ENCODE measurements at regions not wholly inside any gene's neighbourhood (a gene's known extent, or its start where the extent isn't known, plus 50 kb on each side); places are given as distances from the start of the nearest gene placed in this dataset.

DNA sequence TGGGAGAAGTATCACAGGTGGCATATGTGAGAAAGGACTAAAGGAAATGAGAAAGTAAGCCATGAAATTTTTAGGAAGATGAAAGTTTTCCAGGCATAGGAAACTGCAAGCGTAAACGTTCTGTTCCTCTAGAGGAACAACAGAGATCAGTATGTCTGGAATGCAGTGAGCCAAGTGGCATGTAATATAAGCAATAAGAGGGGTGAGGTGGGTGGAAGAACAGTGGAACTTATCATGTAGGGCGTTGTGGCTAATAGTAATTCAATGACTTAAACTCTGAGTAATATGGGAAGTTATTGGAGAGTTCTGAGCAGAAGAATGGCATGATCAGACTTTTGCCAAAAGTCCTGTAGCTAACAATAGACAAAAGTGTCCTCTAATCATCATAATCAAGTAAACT, 902.9 kb downstream of the EPHA3 start:
- no peak overlapping the region for H3K9ac ChIP-seq (replicated peaks; ENCODE audit: extremely low read depth, insufficient read depth, low read length)
- no TSS peak for BruUV-seq (replicated peaks)
- no peaks in the 10 kb centered on the region for H3K27me3 ChIP-seq (ENCODE audit: control insufficient read depth in 2 of 2, insufficient read depth in 2 of 2, low read length in 2 of 2)
- intact Hi-C loops (cut with micrococcal nuclease) (no loop called here), dilution Hi-C loops (cut with MboI; ENCODE audit: extremely low pct_ligation_motif_present, low sequenced_read_pairs) (no loop called here)
- H3K4me3 ChIP-seq (replicated peaks in 1 of 3; ENCODE audit: insufficient read depth in 1 of 3, low read depth in 1 of 3, low read length in 3 of 3), result no peak overlapping the region
- H3K9me3 ChIP-seq (replicated peaks; ENCODE audit: control insufficient read depth, insufficient read depth, low read length), result no peaks in the 10 kb centered on the region
- H3K4me2 ChIP-seq (ENCODE audit: insufficient read depth, low read length), result no peak overlapping the region
- H3K36me3 ChIP-seq (ENCODE audit: control insufficient read depth in 2 of 2, extremely low read depth in 1 of 2, insufficient read depth in 2 of 2, low read length in 2 of 2), result no peaks in the 10 kb centered on the region
- DNase-seq (ENCODE audit: low read depth, low spot score), result no peak
- ChIA-PET CTCF (no interaction called here), POLR2A (no interaction called here)
- no peaks in the 10 kb centered on the region for H3K4me1 ChIP-seq (ENCODE audit: control insufficient read depth, extremely low read depth, insufficient read depth, low read length)
- H4K20me1 ChIP-seq (replicated peaks; ENCODE audit: control insufficient read depth, extremely low read depth, insufficient read depth, low read length), result no peaks in the 10 kb centered on the region
- TF ChIP-seq FOS (IDR thresholded peaks at IDR 0.05; ENCODE audit: borderline replicate concordance, insufficient read depth, low read length) (no peak), POLR2AphosphoS5 (IDR thresholded peaks at IDR 0.05; ENCODE audit: insufficient read depth, low read depth, low read length) (no peak), JUN (IDR thresholded peaks at IDR 0.05; ENCODE audit: borderline replicate concordance, insufficient read depth, insufficient read length, low read depth) (no peak), EZH2 (IDR thresholded peaks at IDR 0.05; ENCODE audit: borderline replicate concordance, low read depth, low read length, severe bottlenecking) (no peak), GATA2 (IDR thresholded peaks at IDR 0.05; ENCODE audit: insufficient read depth, insufficient read length, low read depth, low read length) (no peak), MYC (IDR thresholded peaks at IDR 0.05; ENCODE audit: low read depth, low read length) (no peak), POLR2A (IDR thresholded peaks at IDR 0.05; ENCODE audit: low read depth, low read length) (no peak)
- TF ChIP-seq, protein P1, sequence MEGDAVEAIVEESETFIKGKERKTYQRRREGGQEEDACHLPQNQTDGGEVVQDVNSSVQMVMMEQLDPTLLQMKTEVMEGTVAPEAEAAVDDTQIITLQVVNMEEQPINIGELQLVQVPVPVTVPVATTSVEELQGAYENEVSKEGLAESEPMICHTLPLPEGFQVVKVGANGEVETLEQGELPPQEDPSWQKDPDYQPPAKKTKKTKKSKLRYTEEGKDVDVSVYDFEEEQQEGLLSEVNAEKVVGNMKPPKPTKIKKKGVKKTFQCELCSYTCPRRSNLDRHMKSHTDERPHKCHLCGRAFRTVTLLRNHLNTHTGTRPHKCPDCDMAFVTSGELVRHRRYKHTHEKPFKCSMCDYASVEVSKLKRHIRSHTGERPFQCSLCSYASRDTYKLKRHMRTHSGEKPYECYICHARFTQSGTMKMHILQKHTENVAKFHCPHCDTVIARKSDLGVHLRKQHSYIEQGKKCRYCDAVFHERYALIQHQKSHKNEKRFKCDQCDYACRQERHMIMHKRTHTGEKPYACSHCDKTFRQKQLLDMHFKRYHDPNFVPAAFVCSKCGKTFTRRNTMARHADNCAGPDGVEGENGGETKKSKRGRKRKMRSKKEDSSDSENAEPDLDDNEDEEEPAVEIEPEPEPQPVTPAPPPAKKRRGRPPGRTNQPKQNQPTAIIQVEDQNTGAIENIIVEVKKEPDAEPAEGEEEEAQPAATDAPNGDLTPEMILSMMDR (IDR thresholded peaks at IDR 0.05; ENCODE audit: extremely low read depth in 1 of 2, insufficient read depth in 1 of 2, low read depth in 1 of 2, low read length in 2 of 2), result no peak
- TF ChIP-seq, protein P2, sequence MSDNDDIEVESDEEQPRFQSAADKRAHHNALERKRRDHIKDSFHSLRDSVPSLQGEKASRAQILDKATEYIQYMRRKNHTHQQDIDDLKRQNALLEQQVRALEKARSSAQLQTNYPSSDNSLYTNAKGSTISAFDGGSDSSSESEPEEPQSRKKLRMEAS (IDR thresholded peaks at IDR 0.05; ENCODE audit: insufficient read depth, insufficient read length), result no peak
- no peak overlapping the region for H2AFZ ChIP-seq (ENCODE audit: low read depth, low read length)
- no peak overlapping the region for H3K27ac ChIP-seq (ENCODE audit: insufficient read depth, low read depth, low read length)
- FAIRE-seq, result no peak
- H3K9me1 ChIP-seq (replicated peaks; ENCODE audit: control insufficient read depth, extremely low read depth, insufficient read depth, low read length), result no peaks in the 10 kb centered on the region
- no peaks in the 10 kb centered on the region for H3K79me2 ChIP-seq (ENCODE audit: control insufficient read depth, insufficient read depth, low read length)

All from endothelial cell of umbilical vein (primary cell).